Keratinocyte (primary cell): ENCODE measurements at regions not wholly inside any gene's neighbourhood (a gene's known extent, or its start where the extent isn't known, plus 50 kb on each side); places are given as distances from the start of the nearest gene placed in this dataset.

Source experiments
- DNase-seq: peaks from one replicate; pipeline ENCODE4 v3.0.0-alpha.2; 2011; ENCODE audit warnings: low read depth, missing footprints, low spot score
- FAIRE-seq: peaks from 2 replicates; lab custom pipeline; 2011; peaks lifted over from hg19 to GRCh38; lab: Jason Lieb, UNC
- H2AFZ ChIP-seq: 2 replicates; pipeline ENCODE4 v1.6.0; 2012; ENCODE audit warnings: low read length, control low read depth, inconsistent platforms; ENCODE audit not compliant: control insufficient read depth
- H3K27ac ChIP-seq: 2 replicates; pipeline ENCODE4 v1.5.1; 2011; ENCODE audit warnings: low read length; ENCODE audit not compliant: control insufficient read depth, insufficient read depth
- H3K27me3 ChIP-seq: 3 replicates; pipeline ENCODE4 v1.6.0; 2011; ENCODE audit warnings: low read length; ENCODE audit not compliant: control insufficient read depth, insufficient read depth; ENCODE audit errors: extremely low read depth
- H3K36me3 ChIP-seq, 2 experiments: 2 replicates in 1 of 2; 3 replicates in 1 of 2; pipeline ENCODE4 v1.5.1; 2011; ENCODE audit warnings: low read length in 2 of 2, mild to moderate bottlenecking in 1 of 2; ENCODE audit not compliant: control insufficient read depth in 2 of 2, insufficient read depth in 2 of 2; ENCODE audit errors: extremely low read depth in 1 of 2
- H3K4me1 ChIP-seq: 3 replicates; pipeline ENCODE4 v1.5.1; 2011; ENCODE audit warnings: low read length; ENCODE audit not compliant: control insufficient read depth, insufficient read depth; ENCODE audit errors: extremely low read depth
- H3K4me2 ChIP-seq: 3 replicates; pipeline ENCODE4 v1.6.0; 2011; ENCODE audit warnings: low read depth, low read length; ENCODE audit not compliant: control insufficient read depth, insufficient read depth; ENCODE audit errors: extremely low read depth
- H3K4me3 ChIP-seq, 3 experiments: fragments of 200-600 bp in 1 of 3; sonication (generic) in 1 of 3; 2 replicates in 2 of 3; 3 replicates in 1 of 3; pipeline ENCODE4 v1.5.1; 2011 to 2016; ENCODE audit warnings: low read length in 3 of 3, mild to moderate bottlenecking in 3 of 3, control low read depth in 2 of 3, inconsistent platforms in 1 of 3, low read depth in 1 of 3, mixed read lengths in 1 of 3, mixed run types in 1 of 3, moderate library complexity in 1 of 3; ENCODE audit not compliant: control insufficient read depth in 2 of 3, insufficient read depth in 2 of 3; ENCODE audit errors: extremely low read depth in 1 of 3
- H3K79me2 ChIP-seq: 2 replicates; pipeline ENCODE4 v1.6.0; 2012; ENCODE audit warnings: low read length; ENCODE audit not compliant: control insufficient read depth, insufficient read depth
- H3K9ac ChIP-seq: 3 replicates; pipeline ENCODE4 v1.6.0; 2011; ENCODE audit warnings: low read length; ENCODE audit not compliant: control insufficient read depth, insufficient read depth; ENCODE audit errors: extremely low read depth
- H3K9me1 ChIP-seq: 3 replicates; pipeline ENCODE4 v1.6.0; 2011; ENCODE audit warnings: low read length; ENCODE audit not compliant: control insufficient read depth, insufficient read depth; ENCODE audit errors: extremely low read depth
- H3K9me3 ChIP-seq: 2 replicates; pipeline ENCODE4 v1.5.1; 2012; ENCODE audit warnings: low read depth, low read length; ENCODE audit not compliant: control insufficient read depth
- H4K20me1 ChIP-seq: 3 replicates; pipeline ENCODE4 v1.6.0; 2011; ENCODE audit warnings: low read length; ENCODE audit not compliant: control insufficient read depth, insufficient read depth; ENCODE audit errors: extremely low read depth
- EZH2 ChIP-seq: IDR thresholded peaks from one replicate; pipeline ENCODE4 v1.6.1; 2012; ENCODE audit warnings: inconsistent platforms, mild to moderate bottlenecking, low read length, moderate library complexity
- dilution Hi-C: fragments of 300-500 bp; cut with MboI; formaldehyde crosslinking; loops from one replicate; pipeline ENCODE4 v1.7.0; 2020; ENCODE audit warnings: low sequenced_read_pairs; ENCODE audit not compliant: extremely low pct_ligation_motif_present
- TF ChIP-seq, protein P1 (sequence below), 3 experiments: IDR thresholded peaks in 1 of 3; conservative IDR thresholded peaks in 1 of 3; optimal IDR thresholded peaks in 1 of 3; 2 replicates in 2 of 3; 3 replicates in 1 of 3; pipeline versions ENCODE3 to v1.5.1; 2011; ENCODE audit warnings: low read length in 3 of 3, mild to moderate bottlenecking in 3 of 3, moderate library complexity in 2 of 3, control low read depth in 1 of 3, inconsistent platforms in 1 of 3; ENCODE audit not compliant: insufficient read depth in 2 of 3; ENCODE audit errors: extremely low read depth in 1 of 3

DNA sequence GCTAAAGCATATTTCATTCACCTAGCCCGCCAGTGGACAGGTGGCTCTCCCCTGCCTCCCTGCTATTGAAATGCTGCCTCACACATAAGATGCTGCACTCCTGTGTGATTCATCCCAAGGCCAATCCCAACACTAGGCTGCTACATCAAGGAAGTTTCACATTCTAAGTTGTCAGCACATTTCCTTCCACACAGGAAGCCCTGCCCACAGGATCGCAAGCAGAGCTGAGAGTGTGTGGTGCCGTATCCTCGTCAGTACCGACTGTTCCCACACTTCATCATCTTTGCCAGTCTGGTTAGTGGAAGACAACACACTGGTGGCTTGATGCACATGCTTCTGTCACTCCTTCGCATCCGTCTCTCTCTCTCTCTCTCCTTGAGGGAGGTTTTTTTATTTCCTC is 194.3 kb upstream of the PPP2R2D start:
- no peaks in the 10 kb centered on the region for H3K4me1 ChIP-seq
- H3K27me3 ChIP-seq = no peaks in the 10 kb centered on the region
- no peaks in the 10 kb centered on the region for H3K36me3 ChIP-seq
- no peak overlapping the region for H3K9ac ChIP-seq
- no peak overlapping the region for H2AFZ ChIP-seq
- dilution Hi-C loops = no loop called here
- no peak for TF ChIP-seq EZH2
- TF ChIP-seq, protein P1, sequence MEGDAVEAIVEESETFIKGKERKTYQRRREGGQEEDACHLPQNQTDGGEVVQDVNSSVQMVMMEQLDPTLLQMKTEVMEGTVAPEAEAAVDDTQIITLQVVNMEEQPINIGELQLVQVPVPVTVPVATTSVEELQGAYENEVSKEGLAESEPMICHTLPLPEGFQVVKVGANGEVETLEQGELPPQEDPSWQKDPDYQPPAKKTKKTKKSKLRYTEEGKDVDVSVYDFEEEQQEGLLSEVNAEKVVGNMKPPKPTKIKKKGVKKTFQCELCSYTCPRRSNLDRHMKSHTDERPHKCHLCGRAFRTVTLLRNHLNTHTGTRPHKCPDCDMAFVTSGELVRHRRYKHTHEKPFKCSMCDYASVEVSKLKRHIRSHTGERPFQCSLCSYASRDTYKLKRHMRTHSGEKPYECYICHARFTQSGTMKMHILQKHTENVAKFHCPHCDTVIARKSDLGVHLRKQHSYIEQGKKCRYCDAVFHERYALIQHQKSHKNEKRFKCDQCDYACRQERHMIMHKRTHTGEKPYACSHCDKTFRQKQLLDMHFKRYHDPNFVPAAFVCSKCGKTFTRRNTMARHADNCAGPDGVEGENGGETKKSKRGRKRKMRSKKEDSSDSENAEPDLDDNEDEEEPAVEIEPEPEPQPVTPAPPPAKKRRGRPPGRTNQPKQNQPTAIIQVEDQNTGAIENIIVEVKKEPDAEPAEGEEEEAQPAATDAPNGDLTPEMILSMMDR (optimal IDR thresholded peaks at IDR 0.05 in 1 of 3, IDR thresholded peaks at IDR 0.05 in 1 of 3, conservative IDR thresholded peaks at IDR 0.05 in 1 of 3; ENCODE audit: extremely low read depth in 1 of 3, insufficient read depth in 2 of 3, low read length in 3 of 3) = no peak
- FAIRE-seq = no peak
- peaks cover 8% of the 10 kb centered on the region for H3K9me3 ChIP-seq
- H3K27ac ChIP-seq = no peak overlapping the region
- H3K4me2 ChIP-seq = no peak overlapping the region
- no peaks in the 10 kb centered on the region for H4K20me1 ChIP-seq
- H3K4me3 ChIP-seq = no peak overlapping the region
- DNase-seq = no peak
- H3K9me1 ChIP-seq = no peaks in the 10 kb centered on the region
- no peaks in the 10 kb centered on the region for H3K79me2 ChIP-seq

DNA sequence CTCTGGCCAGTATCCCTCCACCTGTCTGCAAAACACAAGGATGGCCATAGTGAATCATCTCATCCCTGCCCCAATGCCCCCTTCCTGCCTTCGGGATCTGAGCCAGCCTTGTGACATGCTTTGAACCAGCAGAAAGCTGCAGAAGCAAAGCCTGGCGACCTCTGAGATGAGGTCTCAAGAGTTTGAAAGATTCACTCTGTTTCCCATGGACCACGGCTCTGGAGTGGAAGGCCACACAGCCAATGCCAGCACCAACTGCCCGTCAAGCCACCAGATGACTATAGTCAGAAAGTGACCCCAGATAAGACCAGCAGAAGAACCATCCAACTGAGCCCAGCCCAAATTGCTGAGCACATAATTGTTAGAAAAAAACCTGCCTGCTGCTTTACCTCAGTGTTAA is 193.9 kb upstream of the PPP2R2D start:
- Histone ChIP-seq H2AFZ (no peak overlapping the region), H3K27me3 (no peaks in the 10 kb centered on the region), H3K36me3 (no peaks in the 10 kb centered on the region), H3K4me2 (no peak overlapping the region), H3K9me3 (peaks cover 4% of the 10 kb centered on the region), H3K27ac (no peak overlapping the region), H3K9ac (no peak overlapping the region), H3K79me2 (no peaks in the 10 kb centered on the region), H3K4me3 (no peak overlapping the region), H3K9me1 (no peaks in the 10 kb centered on the region), H3K4me1 (no peaks in the 10 kb centered on the region), H4K20me1 (no peaks in the 10 kb centered on the region)
- dilution Hi-C loops = no loop called here
- no peak for TF ChIP-seq EZH2
- TF ChIP-seq, protein P1 (optimal IDR thresholded peaks at IDR 0.05 in 1 of 3, IDR thresholded peaks at IDR 0.05 in 1 of 3, conservative IDR thresholded peaks at IDR 0.05 in 1 of 3; ENCODE audit: extremely low read depth in 1 of 3, insufficient read depth in 2 of 3, low read length in 3 of 3) = no peak
- FAIRE-seq = no peak
- DNase-seq = no peak
